ENCODE measurements at regions not wholly inside any gene's neighbourhood (a gene's known extent, or its start where the extent isn't known, plus 50 kb on each side); places are given as distances from the start of the nearest gene placed in this dataset.

DNA sequence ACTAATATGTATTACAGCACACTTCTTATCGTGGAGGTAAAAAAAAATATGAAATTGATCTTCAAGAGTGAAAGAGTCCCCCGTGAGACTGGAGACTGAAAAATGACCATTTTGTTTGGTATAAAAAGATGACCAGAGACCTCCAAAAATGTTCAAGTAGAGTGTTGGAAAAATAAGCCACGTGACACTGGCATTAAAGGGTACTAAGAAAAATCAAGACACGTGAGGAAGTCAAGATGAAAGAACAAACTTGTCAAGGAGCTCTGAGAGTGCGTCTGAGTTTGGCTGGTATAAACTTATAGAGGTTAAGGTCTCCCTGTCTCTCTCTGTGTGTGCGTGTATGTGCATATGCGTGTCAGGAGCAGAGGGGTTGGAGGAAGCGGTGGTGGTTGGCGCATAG is 362.7 kb upstream of the COBL start:
- DNase-seq (ENCODE audit: low spot score): no peak

DNA sequence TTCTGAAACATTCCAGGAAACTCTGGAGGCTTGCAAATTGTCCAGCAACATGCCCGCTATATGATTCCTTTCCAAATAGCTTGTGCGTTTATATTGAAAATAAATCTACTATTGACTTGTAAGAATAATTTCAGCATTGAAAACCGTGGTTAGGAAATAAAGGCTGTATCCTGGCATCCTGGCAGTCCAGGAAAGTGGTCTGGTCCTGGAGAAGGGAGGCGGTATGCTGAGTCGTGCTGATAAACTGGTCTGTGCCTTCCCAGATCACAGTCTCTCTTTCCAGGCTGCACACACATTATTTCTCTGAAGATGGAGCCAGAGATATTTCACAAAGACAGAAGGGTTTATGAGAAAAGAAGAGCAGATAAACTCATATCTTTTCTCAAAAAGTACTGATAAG is 350.1 kb upstream of the COBL start:
- DNase-seq (ENCODE audit: low spot score): no peak

DNA sequence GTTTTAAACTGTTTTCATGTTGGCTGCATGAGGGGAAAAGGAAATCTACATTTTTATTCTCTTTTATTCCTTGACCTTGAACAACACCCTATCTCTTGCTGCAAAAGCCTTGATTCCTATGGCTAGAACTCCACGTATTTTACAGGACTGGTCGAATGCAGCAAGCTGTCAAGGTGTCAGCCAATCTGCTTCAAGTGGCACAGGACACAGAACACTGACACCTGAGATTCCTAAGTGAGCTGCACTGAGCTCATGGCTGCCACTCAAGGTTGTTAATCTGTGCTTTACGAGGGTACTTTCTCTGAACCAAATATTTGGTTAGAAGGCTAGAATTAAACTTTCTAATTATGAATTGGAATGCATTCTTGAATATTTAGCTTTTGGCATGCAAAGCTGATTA is 349.7 kb upstream of the COBL start:
- DNase-seq (ENCODE audit: low spot score): no peak

DNA sequence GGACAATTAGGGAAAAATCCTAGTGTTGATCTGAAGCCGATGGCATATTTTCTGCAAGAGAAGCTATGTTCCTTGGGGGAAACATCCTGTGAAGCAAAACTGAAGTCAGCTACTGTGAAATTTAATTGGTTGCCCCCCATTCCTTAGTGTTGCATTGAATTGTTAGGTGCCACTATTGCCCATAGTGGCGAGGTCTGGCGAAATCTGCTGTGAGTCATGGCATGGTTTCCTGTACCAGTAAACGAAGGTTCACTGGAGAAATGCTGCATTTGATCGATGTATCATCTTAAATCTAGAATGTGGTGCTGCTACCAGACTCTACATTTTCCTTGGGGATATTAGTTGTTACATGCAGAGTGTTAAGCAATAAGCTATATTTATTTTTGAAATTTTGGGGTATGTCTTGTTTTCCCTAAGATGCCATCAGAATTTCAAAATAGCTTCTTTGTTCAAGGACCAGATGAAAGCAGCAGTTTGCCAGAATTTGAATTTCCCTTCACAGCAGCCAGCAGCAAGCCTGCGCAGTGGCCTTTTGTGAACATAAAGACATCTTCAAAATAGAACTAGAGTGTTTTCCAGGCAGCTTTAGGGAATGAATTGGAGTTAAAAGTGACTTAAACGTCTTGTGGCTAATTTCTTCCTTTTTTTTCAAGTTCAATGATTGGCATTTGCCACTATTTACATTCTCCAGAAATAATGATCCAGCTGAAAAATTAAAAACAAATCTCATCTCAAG is 348.6 kb upstream of the COBL start:
- DNase-seq (ENCODE audit: low spot score): no peak

DNA sequence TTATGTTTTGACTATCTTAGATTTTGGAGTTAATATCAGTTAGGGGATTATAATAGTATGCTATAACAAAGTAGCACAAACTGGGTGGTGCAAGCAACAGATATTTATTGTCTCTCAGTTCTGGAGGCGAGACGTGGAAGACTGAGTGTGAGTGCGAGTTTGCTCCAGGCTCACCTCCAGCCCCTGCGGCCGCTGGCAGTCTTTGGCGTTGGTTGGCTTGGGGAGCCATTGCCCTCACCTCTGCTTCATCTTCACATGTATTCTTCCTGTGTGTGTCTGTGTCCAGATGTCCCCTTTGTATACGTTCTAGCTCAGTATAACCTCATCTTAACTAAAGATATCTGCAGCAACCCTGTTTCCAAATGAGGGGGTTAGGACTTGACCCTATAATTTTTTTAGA is 343.9 kb upstream of the COBL start:
- no peak for DNase-seq (ENCODE audit: low spot score)

GRCh38 chr7:51658684-51659083 is 342.1 kb upstream of the COBL start:
- DNase-seq (ENCODE audit: low spot score): no peak

GRCh38 chr7:51647931-51648351 is 331.3 kb upstream of the COBL start:
- DNase-seq (ENCODE audit: low spot score): no peak

- DNase-seq (ENCODE audit: low spot score): no peak
Measured at GRCh38 chr7:51647486-51647885, 330.9 kb upstream of the COBL start.

- no peak for DNase-seq (ENCODE audit: low spot score)
Measured at GRCh38 chr7:51645702-51646298, 329.2 kb upstream of the COBL start.

GRCh38 chr7:51645255-51645654 is 328.6 kb upstream of the COBL start:
- no peak for DNase-seq (ENCODE audit: low spot score)

- no peak for DNase-seq (ENCODE audit: low spot score)
Measured at GRCh38 chr7:51644216-51644615, 327.6 kb upstream of the COBL start.

DNA sequence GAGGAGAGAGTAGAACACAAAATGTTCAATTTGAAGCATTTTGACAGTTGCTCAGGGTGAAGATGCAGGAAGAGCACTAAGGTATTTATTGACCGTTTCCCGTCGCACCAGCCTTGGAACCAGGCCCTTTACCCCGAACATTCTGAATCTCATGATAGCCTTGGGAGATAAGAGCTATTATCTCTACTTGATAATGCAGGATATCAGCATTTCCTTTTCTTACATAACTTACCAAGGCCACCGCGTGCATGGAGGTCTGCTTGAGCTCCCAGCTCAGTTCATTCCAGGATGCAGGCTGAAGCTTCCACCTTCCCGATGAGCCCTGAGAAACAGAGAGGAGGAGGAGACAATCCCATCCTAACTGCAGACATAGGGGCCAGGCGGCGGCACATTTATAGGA is 324.2 kb upstream of the COBL start:
- DNase-seq (ENCODE audit: low spot score): no peak

- DNase-seq (ENCODE audit: low spot score): no peak
Measured at GRCh38 chr7:51639661-51640334, 323.2 kb upstream of the COBL start.

GRCh38 chr7:51636503-51636902 is 319.9 kb upstream of the COBL start:
- no peak for DNase-seq (ENCODE audit: low spot score)

- DNase-seq (ENCODE audit: low spot score): no peak
Measured at GRCh38 chr7:51635775-51636174, 319.2 kb upstream of the COBL start.

GRCh38 chr7:51634538-51634937 is 317.9 kb upstream of the COBL start:
- no peak for DNase-seq (ENCODE audit: low spot score)

- DNase-seq (ENCODE audit: low spot score): no peak
Measured at GRCh38 chr7:51634025-51634424, 317.4 kb upstream of the COBL start.

- no peak for DNase-seq (ENCODE audit: low spot score)
Measured at GRCh38 chr7:51633596-51633995, 317.0 kb upstream of the COBL start.

DNA sequence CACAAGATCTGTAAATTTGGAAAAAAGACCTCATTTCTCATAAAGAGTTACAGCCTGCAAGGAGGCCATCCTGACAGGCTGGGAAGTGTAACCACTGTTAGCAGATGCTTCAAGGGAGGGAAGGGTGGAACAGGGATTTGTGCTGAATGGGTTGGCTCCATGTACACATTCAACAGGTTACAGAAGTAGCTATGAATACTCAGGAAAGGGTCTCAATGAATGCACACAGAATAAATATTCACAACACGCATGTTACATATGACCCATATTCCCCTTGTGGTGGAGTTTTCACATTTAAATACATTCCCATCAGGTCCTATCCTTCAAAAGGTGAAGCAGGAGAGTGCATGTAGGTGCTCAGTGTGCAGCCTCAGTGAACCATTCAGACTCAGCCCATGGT is 316.4 kb upstream of the COBL start:
- no peak for DNase-seq (ENCODE audit: low spot score)

- DNase-seq (ENCODE audit: low spot score): no peak
Measured at GRCh38 chr7:51630933-51631332, 314.3 kb upstream of the COBL start.

- no peak for DNase-seq (ENCODE audit: low spot score)
Measured at GRCh38 chr7:51629206-51629605, 312.6 kb upstream of the COBL start.

- no peak for DNase-seq (ENCODE audit: low spot score)
Measured at GRCh38 chr7:51621956-51622355, 305.3 kb upstream of the COBL start.

DNA sequence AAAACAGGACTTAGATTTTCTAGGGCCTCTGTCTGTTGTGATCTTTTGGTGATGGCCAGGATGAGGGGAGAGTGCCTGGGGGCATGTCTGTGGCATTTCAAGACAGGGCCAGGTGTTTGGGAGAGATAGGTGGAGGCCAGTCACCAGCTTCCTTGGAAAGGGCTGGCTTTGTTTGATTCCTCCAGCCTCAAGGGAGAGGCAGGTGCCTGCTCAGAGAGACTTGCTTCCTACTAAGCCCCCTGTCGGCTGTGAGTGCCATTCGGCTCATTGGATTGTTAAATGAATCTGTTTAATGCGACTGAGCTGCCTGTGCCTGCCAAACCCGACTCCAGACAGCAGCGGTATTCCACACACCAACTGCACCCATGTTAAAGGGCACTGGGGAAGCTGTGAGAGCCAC is 304.1 kb upstream of the COBL start:
- no peak for DNase-seq (ENCODE audit: low spot score)

- DNase-seq (ENCODE audit: low spot score): no peak
Measured at GRCh38 chr7:51619880-51620279, 303.3 kb upstream of the COBL start.
